ENCODE measurements at regions not wholly inside any gene's neighbourhood (a gene's known extent, or its start where the extent isn't known, plus 50 kb on each side); places are given as distances from the start of the nearest gene placed in this dataset.

DNA sequence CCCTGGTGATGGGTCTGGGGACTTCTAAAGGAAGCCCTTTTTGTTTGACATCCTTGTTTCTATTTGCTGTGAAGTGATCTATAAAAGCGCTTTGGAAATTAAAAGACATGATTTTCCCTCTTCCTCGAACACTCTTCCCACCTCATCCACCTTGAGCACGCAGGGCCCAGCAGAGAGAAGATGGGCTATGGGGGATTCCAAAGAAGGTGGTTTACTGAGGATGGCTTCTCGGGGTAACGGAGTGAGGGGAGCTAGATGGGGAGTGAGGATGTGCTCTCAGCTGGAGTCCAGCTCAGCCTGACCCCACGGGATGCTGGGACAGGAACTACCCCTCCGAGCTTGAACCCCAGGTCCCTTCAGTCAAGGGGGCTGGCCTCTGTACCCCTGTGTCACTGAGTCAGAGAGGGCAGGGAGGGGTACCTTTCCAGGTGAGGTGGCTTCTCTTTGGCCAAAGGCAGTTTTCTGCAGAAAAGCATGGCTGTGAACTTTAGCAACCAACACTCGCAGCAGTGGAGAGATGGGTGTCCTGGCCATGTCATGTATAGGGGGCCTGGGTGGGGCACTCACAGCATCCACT lies 180.7 kb upstream of the SMAD3 start:
- Histone ChIP-seq H2BK15ac (ENCODE audit: low read depth, low read length) (no peak overlapping the region), H2BK5ac (ENCODE audit: insufficient read length, low read length) (no peak overlapping the region), H3T11ph (ENCODE audit: low read length) (no peak overlapping the region), H3K4ac (ENCODE audit: low read depth, low read length) (no peak overlapping the region), H3K79me1 (ENCODE audit: insufficient read depth, low read depth, low read length, poor library complexity, severe bottlenecking) (no peaks in the 10 kb centered on the region), H4K8ac (replicated peaks; ENCODE audit: insufficient read length, low read depth, low read length) (no peak overlapping the region), H3K4me1 (ENCODE audit: insufficient read depth, low read length) (no peaks in the 10 kb centered on the region; the same call in 1 of the 2 replicates), H2BK120ac (ENCODE audit: low read depth, low read length, poor library complexity, severe bottlenecking) (no peak overlapping the region), H3K9me3 (ENCODE audit: control insufficient read depth, low read depth, low read length) (peaks cover 7% of the 10 kb centered on the region), H3K23ac (ENCODE audit: insufficient read length, low read depth, low read length) (no peak overlapping the region), H2BK12ac (ENCODE audit: insufficient read length, low read depth, low read length) (no peak overlapping the region), H3K56ac (ENCODE audit: insufficient read length, low read depth, low read length) (no peak overlapping the region), H3K27ac (ENCODE audit: insufficient read length, low read depth, low read length) (no peak overlapping the region), H4K91ac (ENCODE audit: insufficient read length, low read depth, low read length) (no peak overlapping the region), H3K79me2 (ENCODE audit: insufficient read depth, low read length) (no peaks in the 10 kb centered on the region), H3K27me3 (ENCODE audit: insufficient read depth, low read length) (no peaks in the 10 kb centered on the region), H4K20me1 (ENCODE audit: control insufficient read depth, insufficient read depth, insufficient read length) (no peaks in the 10 kb centered on the region), H2AK5ac (ENCODE audit: insufficient read length, low read length) (no peak overlapping the region), H2BK20ac (ENCODE audit: low read depth, low read length, poor library complexity, severe bottlenecking) (no peak overlapping the region), H3K4me2 (ENCODE audit: insufficient read depth, insufficient read length, low read length) (no peak overlapping the region), H3K14ac (ENCODE audit: insufficient read depth, low read length) (no peak overlapping the region), H3K18ac (ENCODE audit: insufficient read length, low read depth, low read length) (no peak overlapping the region), H3K23me2 (ENCODE audit: insufficient read length, low read depth, low read length, poor library complexity, severe bottlenecking) (no peaks in the 10 kb centered on the region), H2AFZ (ENCODE audit: low read length) (no peak overlapping the region), H4K5ac (ENCODE audit: insufficient read length, low read depth, low read length) (no peak overlapping the region), H3K9ac (ENCODE audit: extremely low read depth, insufficient read length, low read length) (no peak overlapping the region)
- peaks cover 2 to 15% (median 6%) of the 10 kb centered on the region in 3 experiments; a peak in 5 of 7 replicates for H3K36me3 Mint-ChIP-seq (ENCODE audit: insufficient read depth in 1 of 3, low read depth in 3 of 3)
- no peak overlapping the region for H3K27ac Mint-ChIP-seq
- no CpG with 5 or more reads among the region's 8 CpGs for WGBS (ENCODE audit: extremely low coverage, insufficient read length, low lambda C conversion rate)
- H3K27me3 Mint-ChIP-seq (ENCODE audit: low read depth): peaks cover 5% of the 10 kb centered on the region; the same call in 1 of the 2 replicates
- no peak overlapping the region for H3K4me3 Mint-ChIP-seq
- H3K4me1 Mint-ChIP-seq: peaks cover 18% of the 10 kb centered on the region in 2 experiments
- H3K9me3 Mint-ChIP-seq: peaks cover 19 to 27% of the 10 kb centered on the region in 2 experiments
- no peak for DNase-seq
- TF ChIP-seq, protein P1, sequence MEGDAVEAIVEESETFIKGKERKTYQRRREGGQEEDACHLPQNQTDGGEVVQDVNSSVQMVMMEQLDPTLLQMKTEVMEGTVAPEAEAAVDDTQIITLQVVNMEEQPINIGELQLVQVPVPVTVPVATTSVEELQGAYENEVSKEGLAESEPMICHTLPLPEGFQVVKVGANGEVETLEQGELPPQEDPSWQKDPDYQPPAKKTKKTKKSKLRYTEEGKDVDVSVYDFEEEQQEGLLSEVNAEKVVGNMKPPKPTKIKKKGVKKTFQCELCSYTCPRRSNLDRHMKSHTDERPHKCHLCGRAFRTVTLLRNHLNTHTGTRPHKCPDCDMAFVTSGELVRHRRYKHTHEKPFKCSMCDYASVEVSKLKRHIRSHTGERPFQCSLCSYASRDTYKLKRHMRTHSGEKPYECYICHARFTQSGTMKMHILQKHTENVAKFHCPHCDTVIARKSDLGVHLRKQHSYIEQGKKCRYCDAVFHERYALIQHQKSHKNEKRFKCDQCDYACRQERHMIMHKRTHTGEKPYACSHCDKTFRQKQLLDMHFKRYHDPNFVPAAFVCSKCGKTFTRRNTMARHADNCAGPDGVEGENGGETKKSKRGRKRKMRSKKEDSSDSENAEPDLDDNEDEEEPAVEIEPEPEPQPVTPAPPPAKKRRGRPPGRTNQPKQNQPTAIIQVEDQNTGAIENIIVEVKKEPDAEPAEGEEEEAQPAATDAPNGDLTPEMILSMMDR (conservative IDR thresholded peaks at IDR 0.05): no peak

All from H9 (cell line).